SK-N-SH treated with all-trans-retinoic acid at 6 μM for 48 hours (cell line): ENCODE measurements at regions not wholly inside any gene's neighbourhood (a gene's known extent, or its start where the extent isn't known, plus 50 kb on each side); places are given as distances from the start of the nearest gene placed in this dataset.
"Not testable (repeated sequence)": the region's sequence is repeated elsewhere in the genome, so short reads cannot be mapped to it uniquely, and the experiment has no call there.

ENCODE experiments used
- ATAC-seq: fragments of 200-7000 bp; cut with Tn5 transposase; 3 replicates; pipeline ENCODE4 v1.9.1; 2020; ENCODE audit warnings: mild to moderate bottlenecking, moderate library complexity
- ARNTL ChIP-seq: fragments of 450-650 bp; formaldehyde crosslinking; IDR thresholded peaks from 2 replicates; pipeline ENCODE4 v1.5.0; 2020; ENCODE audit warnings: low read depth, mild to moderate bottlenecking, moderate library complexity, borderline replicate concordance
- BACH2 ChIP-seq: fragments of 250-450 bp; sonication (Bioruptor Pico); IDR thresholded peaks from 2 replicates; pipeline ENCODE4 v1.9.0; 2021; ENCODE audit warnings: mild to moderate bottlenecking, borderline replicate concordance
- CREB5 ChIP-seq: fragments of 250-450 bp; sonication (Bioruptor Pico); IDR thresholded peaks from 2 replicates; pipeline ENCODE4 v1.5.1; 2020; ENCODE audit warnings: low read depth, mild to moderate bottlenecking, moderate library complexity
- CSDC2 ChIP-seq: fragments of 250-450 bp; sonication (Bioruptor Pico); IDR thresholded peaks from 2 replicates; pipeline ENCODE4 v1.5.0; 2020; ENCODE audit warnings: mild to moderate bottlenecking, moderate library complexity
- ESRRG ChIP-seq: fragments of 250-450 bp; sonication (Bioruptor Pico); IDR thresholded peaks from 2 replicates; pipeline ENCODE4 v1.6.1; 2021; ENCODE audit warnings: mild to moderate bottlenecking
- GLIS3 ChIP-seq: fragments of 250-450 bp; sonication (Bioruptor Pico); IDR thresholded peaks from 2 replicates; pipeline ENCODE4 v1.5.0; 2020; ENCODE audit warnings: mild to moderate bottlenecking, moderate library complexity
- ISL1 ChIP-seq: fragments of 250-450 bp; sonication (Bioruptor Pico); IDR thresholded peaks from 2 replicates; pipeline ENCODE4 v2.1.2; 2022; ENCODE audit warnings: mild to moderate bottlenecking, moderate library complexity
- OSR1 ChIP-seq: fragments of 250-450 bp; sonication (Bioruptor Pico); IDR thresholded peaks from 2 replicates; pipeline ENCODE4 v1.8.0; 2022; ENCODE audit warnings: moderate library complexity, mild to moderate bottlenecking, inconsistent platforms
- PATZ1 ChIP-seq: fragments of 250-450 bp; sonication (Bioruptor Pico); IDR thresholded peaks from 2 replicates; pipeline ENCODE4 v1.8.0; 2020; ENCODE audit warnings: mild to moderate bottlenecking, moderate library complexity, borderline replicate concordance
- POU6F1 ChIP-seq: fragments of 250-450 bp; sonication (Bioruptor Pico); IDR thresholded peaks from 2 replicates; pipeline ENCODE4 v1.8.0; 2021; ENCODE audit warnings: low read depth, mild to moderate bottlenecking, moderate library complexity, borderline replicate concordance
- PPARA ChIP-seq: fragments of 250-450 bp; sonication (Bioruptor Pico); IDR thresholded peaks from 2 replicates; pipeline ENCODE4 v1.5.0; 2020; ENCODE audit warnings: mild to moderate bottlenecking, borderline replicate concordance
- SNAI2 ChIP-seq: fragments of 250-450 bp; sonication (Bioruptor Pico); IDR thresholded peaks from 2 replicates; pipeline ENCODE4 v1.5.0; 2020; ENCODE audit warnings: mild to moderate bottlenecking, moderate library complexity
- TCF4 ChIP-seq: fragments of 250-450 bp; sonication (Bioruptor Pico); IDR thresholded peaks from 2 replicates; pipeline ENCODE4 v1.8.0; 2021; ENCODE audit warnings: mild to moderate bottlenecking, moderate library complexity, borderline replicate concordance
- TOX ChIP-seq: fragments of 250-450 bp; sonication (Bioruptor Pico); IDR thresholded peaks from 2 replicates; pipeline ENCODE4 v1.8.0; 2021; ENCODE audit warnings: mild to moderate bottlenecking, moderate library complexity, borderline replicate concordance
- TSHZ2 ChIP-seq: fragments of 250-450 bp; sonication (Bioruptor Pico); IDR thresholded peaks from 2 replicates; pipeline ENCODE4 v1.5.0; 2020; ENCODE audit warnings: mild to moderate bottlenecking, moderate library complexity
- ZC3H10 ChIP-seq: fragments of 250-450 bp; sonication (Bioruptor Pico); IDR thresholded peaks from 2 replicates; pipeline ENCODE4 v1.5.1; 2021; ENCODE audit warnings: mild to moderate bottlenecking, moderate library complexity
- ZNF565 ChIP-seq: fragments of 450-650 bp; formaldehyde crosslinking; conservative IDR thresholded peaks from 2 replicates; pipeline ENCODE4 v1.5.0; 2020; ENCODE audit warnings: low read depth, mild to moderate bottlenecking, moderate library complexity
- ZNF70 ChIP-seq: fragments of 450-650 bp; formaldehyde crosslinking; IDR thresholded peaks from 2 replicates; pipeline ENCODE4 v1.5.0; 2020; ENCODE audit warnings: mild to moderate bottlenecking, moderate library complexity
- ZNF8 ChIP-seq: fragments of 450-650 bp; formaldehyde crosslinking; IDR thresholded peaks from 2 replicates; pipeline ENCODE4 v1.5.0; 2020; ENCODE audit warnings: mild to moderate bottlenecking, moderate library complexity

GRCh38 chrX:96578781-96579180, 105.9 kb upstream of the DIAPH2 start:
- ATAC-seq, result no peak

GRCh38 chrX:96579252-96579651, 105.4 kb upstream of the DIAPH2 start:
- TF ChIP-seq PATZ1 (CRISPR knock-in tag) (no peak), ARNTL (CRISPR knock-in tag) (no peak), GLIS3 (CRISPR knock-in tag) (no peak), ZNF565 (CRISPR knock-in tag) (no peak), ZC3H10 (no peak), ISL1 (CRISPR knock-in tag) (no peak), BACH2 (no peak), ESRRG (CRISPR knock-in tag) (no peak)
- TF ChIP-seq, all 23 proteins: peak for 0
- ATAC-seq, result no peak

More at GRCh38 chrX:96578781-96579180, 105.9 kb upstream of the DIAPH2 start:
- TF ChIP-seq BACH2 (no peak), PPARA (no peak), ESRRG (CRISPR knock-in tag) (no peak), ZNF565 (CRISPR knock-in tag) (no peak), ISL1 (CRISPR knock-in tag) (no peak), ZNF70 (CRISPR knock-in tag) (no peak), ZNF8 (CRISPR knock-in tag) (no peak), CSDC2 (no peak), TOX (CRISPR knock-in tag) (no peak)
- TF ChIP-seq, all 23 proteins: peak for 0

GRCh38 chrX:96590403-96590802, 94.2 kb upstream of the DIAPH2 start:
- no peak for TF ChIP-seq TOX (CRISPR knock-in tag)
- no peak for TF ChIP-seq ZNF8 (CRISPR knock-in tag)
- TF ChIP-seq TSHZ2 (CRISPR knock-in tag), result no peak
- no peak for TF ChIP-seq SNAI2
- TF ChIP-seq ARNTL (CRISPR knock-in tag), result no peak
- no peak for ATAC-seq

GRCh38 chrX:96591421-96591820, 93.2 kb upstream of the DIAPH2 start:
- TF ChIP-seq OSR1 (CRISPR knock-in tag), result no peak
- no peak for TF ChIP-seq PATZ1 (CRISPR knock-in tag)
- TF ChIP-seq CSDC2, result no peak
- TF ChIP-seq TCF4 (CRISPR knock-in tag), result no peak
- no peak for TF ChIP-seq SNAI2
- no peak for TF ChIP-seq ZNF8 (CRISPR knock-in tag)
- TF ChIP-seq POU6F1, result no peak
- no peak for TF ChIP-seq CREB5 (CRISPR knock-in tag)
- ATAC-seq, result no peak

- ATAC-seq, result not testable (repeated sequence)
These were observed 86.8 kb upstream of the DIAPH2 start for GRCh38 chrX:96597847-96598246.
